ENCODE measurements at regions not wholly inside any gene's neighbourhood (a gene's known extent, or its start where the extent isn't known, plus 50 kb on each side); places are given as distances from the start of the nearest gene placed in this dataset.
"Not testable (repeated sequence)": the region's sequence is repeated elsewhere in the genome, so short reads cannot be mapped to it uniquely, and the experiment has no call there.

DNA sequence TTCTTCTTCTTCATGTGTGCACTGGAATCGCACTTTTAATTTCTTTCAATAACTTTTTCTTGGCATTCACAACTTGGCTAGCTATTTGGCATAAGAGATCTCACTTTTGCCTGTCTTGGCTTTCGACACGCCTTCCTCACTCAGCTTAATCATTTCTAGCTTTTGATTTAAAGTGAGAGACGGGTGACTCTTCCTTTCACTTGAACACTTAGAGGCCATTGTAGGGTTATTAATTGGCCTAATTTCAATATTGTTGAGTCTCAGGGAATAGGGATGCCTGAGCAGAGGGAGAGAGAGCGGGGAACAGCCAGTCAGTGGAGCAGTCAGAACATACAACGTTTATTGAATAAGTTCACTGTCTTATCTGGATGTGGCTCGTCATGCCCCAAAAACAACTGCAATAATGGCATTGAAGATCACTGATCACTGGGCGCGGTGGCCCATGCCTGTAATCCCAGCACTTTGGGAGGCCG lies 200.3 kb downstream of the SEC14L1 start:
- no peak for DNase-seq (ENCODE audit: low read depth)

- not testable (repeated sequence) for DNase-seq (ENCODE audit: low read depth)
Measured at GRCh38 chr17:77342656-77342990, 201.9 kb downstream of the SEC14L1 start.

DNA sequence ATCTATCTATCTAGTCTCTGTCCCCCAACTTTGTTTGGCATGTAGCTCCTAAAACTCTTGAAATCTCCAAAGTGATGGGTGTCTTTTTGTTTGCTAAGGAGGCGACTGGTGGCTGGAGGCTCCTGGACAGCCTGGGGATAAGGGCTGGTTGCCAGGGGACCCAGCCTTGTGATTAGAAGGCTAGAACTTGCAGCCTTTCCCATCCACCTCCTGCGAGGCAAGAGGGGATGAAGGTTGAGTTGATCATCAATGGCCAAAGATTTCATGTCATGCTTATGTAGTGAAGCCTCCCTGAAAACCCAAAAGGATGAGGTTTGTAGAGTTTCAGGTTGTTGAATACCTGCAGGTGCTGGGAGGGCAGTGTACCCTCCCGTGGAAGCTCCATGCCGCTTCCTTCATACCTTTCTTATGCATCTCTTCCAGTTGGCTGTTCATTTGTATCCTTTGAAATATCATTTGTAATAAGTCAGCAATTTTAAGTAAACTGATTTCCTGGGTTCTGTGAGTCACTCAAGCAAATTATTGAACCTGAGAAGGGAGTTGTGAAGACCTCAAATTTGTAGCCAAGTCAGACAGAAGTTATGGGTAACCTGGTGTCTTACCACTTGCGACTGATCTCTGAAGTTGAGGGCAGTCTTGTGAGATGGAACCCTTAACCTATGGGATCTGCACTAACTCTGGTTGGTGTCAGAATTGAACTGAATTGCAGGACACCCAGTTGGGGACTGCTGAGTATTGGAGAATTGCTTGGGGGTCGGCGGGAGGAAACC lies 202.4 kb downstream of the SEC14L1 start:
- no peak for DNase-seq (ENCODE audit: low read depth)

DNA sequence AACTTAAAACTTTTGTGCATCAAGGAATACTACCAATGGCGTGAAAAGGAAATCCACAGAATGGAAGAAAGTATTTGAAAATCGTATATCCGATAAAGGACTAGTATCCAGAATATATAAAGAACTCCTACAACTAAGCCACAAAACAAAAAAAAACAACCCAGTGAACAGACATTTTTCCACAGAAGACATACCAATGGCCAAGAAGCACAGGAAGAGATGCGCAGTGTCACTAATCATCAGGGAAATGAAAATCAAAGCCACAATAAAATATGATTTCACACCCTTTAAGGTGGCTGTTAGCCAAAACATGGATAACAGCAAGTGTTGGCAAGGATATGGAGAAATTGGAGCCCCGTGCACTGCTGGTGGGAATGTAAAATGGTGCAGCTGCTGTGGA lies 203.3 kb downstream of the SEC14L1 start:
- no peak for DNase-seq (ENCODE audit: low read depth)

- DNase-seq (ENCODE audit: low read depth) = no peak
Measured at GRCh38 chr17:77345260-77345910, 204.6 kb downstream of the SEC14L1 start.

DNA sequence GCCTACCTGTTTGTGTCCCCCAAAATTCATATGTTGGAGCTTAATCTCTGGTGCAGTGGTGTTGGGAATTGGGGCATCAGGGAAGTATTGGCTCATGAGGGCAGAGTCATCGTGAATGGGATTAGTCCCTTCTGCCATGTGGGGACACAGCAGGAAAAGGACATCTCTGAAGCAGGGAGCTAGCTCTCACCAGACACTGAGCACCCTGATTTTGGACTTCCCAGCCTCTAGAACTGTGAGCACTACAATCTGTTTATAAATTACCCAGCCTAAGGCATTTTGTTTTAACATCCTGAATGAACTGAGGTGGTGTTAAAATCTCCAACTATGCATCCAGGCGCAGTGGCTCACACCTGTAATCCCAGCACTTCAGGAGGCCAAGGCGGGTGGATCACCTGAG lies 206.0 kb downstream of the SEC14L1 start:
- no peak for DNase-seq (ENCODE audit: low read depth)

- DNase-seq (ENCODE audit: low read depth) = no peak
Measured at GRCh38 chr17:77347544-77347943, 206.8 kb downstream of the SEC14L1 start.

GRCh38 chr17:77349976-77350830 lies 209.4 kb downstream of the SEC14L1 start:
- peak; percentile 75 for DNase-seq (ENCODE audit: low read depth)

DNA sequence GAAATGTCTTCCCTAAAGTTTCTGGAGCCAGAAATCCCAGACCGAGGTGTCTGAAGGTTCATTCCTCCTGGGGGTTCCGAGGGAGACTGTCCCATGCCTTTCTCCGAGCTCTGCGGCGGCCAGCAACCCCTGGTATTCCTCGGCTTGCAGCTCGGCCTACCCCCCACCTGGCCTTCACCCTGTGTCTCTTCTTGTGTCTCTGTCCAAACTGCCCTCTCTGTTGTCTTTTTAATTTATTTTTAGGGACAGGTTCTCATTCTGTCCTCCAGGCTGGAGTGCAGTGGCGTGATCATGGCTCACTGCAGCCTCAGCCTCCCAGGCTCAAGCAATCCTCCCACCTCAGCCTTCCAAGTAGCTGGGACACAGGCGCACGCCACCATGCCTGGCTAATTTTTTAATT lies 211.7 kb downstream of the SEC14L1 start:
- DNase-seq (ENCODE audit: low read depth) = no peak

DNA sequence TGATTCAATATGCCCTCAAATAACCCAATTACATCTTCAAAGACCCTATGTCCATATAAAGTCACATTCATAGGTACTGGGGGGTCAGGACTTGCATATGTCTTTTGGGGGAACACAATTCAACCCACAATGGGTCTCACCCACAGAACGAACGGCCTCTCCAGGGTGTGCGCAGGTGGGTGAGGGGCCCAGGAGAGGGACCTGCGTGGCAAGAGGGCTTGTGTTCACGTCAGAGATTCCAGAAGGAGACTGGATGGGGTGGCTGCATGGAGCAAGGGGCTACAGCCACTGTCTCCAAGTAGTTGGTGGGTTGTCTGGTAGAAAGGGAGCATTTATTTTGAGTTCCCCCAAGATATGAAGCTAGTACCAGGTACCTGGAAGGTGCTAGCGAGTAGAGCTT lies 212.2 kb downstream of the SEC14L1 start:
- DNase-seq (ENCODE audit: low read depth) = no peak

GRCh38 chr17:77353684-77354419 lies 213.1 kb downstream of the SEC14L1 start:
- no peak for DNase-seq (ENCODE audit: low read depth)

GRCh38 chr17:77354420-77354669 lies 213.6 kb downstream of the SEC14L1 start:
- no peak for DNase-seq (ENCODE audit: low read depth)

GRCh38 chr17:77354670-77355455 lies 214.1 kb downstream of the SEC14L1 start:
- peak; percentile 94 for DNase-seq (ENCODE audit: low read depth)

- DNase-seq (ENCODE audit: low read depth) = no peak
Measured at GRCh38 chr17:77356109-77356689, 215.4 kb downstream of the SEC14L1 start.

- no peak for DNase-seq (ENCODE audit: low read depth)
Measured at GRCh38 chr17:77356690-77357201, 216.0 kb downstream of the SEC14L1 start.

- DNase-seq (ENCODE audit: low read depth) = no peak
Measured at GRCh38 chr17:77358801-77359200, 218.0 kb downstream of the SEC14L1 start.

DNA sequence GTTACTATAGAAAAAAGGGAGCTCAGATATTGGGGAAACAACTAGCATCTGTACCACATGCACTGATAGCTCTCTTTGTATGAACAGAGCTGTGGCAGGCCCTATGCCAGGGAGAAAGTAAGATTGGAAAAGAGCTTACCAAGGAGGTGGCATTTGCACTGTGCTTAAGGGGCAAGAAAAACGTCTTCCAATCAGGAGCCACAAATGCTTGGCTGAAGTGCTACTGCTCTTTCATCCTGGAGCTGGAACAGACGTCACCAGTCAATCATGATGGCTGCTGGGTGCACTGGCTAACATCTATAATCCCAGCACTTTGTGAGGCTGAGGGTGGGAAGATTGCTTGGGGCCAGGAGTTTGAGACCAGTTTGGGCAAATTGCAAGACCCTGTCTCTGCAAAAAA lies 218.5 kb downstream of the SEC14L1 start:
- no peak for DNase-seq (ENCODE audit: low read depth)

- DNase-seq (ENCODE audit: low read depth) = no peak
Measured at GRCh38 chr17:77361986-77362620, 221.3 kb downstream of the SEC14L1 start.

DNA sequence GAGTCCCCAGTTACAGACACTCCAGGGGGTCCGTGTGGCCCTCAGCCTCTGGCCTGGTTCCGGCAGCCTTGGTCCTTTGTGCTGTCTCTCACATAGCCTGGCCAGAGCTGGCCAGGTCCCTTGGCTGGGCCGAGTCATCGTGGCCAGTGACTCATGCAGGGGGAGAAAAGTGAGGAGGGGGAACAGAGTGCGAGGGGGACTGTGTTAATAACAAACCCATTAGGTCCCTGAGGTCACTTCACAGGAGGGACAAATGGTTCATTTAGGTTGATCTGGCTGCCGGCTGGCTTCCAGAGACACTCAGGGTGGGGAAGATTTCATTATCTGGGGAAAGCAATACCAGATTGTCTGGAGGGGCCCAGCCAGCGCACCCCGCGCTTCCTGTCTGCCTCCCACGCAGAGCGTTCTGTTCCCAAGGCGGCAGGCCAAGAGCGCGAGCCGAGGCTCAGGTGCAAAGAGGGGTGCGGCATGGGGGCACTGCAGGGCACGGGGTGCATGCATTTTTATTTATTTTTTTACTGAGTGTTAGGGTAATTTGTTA lies 223.1 kb downstream of the SEC14L1 start:
- no peak for DNase-seq (ENCODE audit: low read depth)

DNA sequence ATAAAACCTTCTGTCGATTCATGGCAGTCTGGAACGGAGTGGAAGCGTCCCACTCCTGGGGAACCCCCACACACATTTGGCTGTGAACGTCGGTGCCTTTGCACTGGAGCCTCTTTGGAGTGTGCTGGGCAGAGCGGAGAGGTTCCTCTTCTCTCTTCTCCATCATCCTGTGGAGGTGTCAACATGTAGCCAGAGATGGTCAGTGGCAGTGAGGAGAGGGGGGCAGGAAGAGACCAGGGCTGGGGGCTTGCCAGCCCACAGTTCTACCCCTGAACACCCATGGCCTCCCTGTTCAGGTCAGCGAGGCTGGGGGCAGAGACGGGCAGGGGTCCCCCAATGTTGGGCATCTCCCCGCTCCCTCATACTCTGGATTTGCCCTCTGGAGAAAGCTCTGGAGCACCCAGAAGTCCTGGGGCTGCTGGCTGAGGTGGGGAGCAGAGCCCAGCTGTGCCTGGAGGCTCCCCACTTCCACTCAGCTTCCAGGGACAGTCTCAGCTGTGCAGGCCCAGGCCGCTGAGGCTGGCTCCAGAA lies 223.7 kb downstream of the SEC14L1 start:
- DNase-seq (ENCODE audit: low read depth) = no peak

All from fibroblast of gingiva (primary cell).